ENCODE measurements at regions not wholly inside any gene's neighbourhood (a gene's known extent, or its start where the extent isn't known, plus 50 kb on each side); places are given as distances from the start of the nearest gene placed in this dataset.

DNA sequence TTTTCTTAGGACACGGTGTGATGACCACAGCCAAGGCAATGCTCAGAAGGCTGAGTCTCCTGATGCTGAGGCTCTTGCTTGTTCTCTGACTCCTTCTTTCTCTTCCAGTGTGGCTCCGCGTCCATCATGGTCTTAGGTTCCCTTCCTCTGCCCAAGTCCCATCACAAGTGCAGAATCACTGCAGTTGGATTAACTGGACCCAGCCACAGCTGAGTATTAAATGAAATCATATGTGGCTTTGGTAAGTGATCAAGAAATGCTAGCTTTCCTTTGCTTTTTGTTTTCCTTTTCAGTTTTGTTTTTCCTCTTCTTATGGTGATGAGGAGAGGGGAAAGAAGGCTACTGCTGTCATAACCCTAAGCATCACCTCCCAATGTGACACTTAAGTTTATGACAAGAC is 375.8 kb downstream of the INSIG2 start:
- TF ChIP-seq YY1 (IDR thresholded peaks at IDR 0.05; ENCODE audit: insufficient read depth, insufficient read length) (no peak), ZNF274 (IDR thresholded peaks at IDR 0.05; ENCODE audit: low read depth, low read length) (no peak), SUZ12 (IDR thresholded peaks at IDR 0.05; ENCODE audit: extremely low read depth, insufficient read depth, insufficient read length) (no peak)

Data from NT2/D1 (cell line).